Stimulated activated CD4-positive, alpha-beta T cell treated with anti-CD3 and anti-CD28 coated beads, Interleukin-15, amount 100 ng/mL, for 24 hours (primary cell): ENCODE measurements at regions not wholly inside any gene's neighbourhood (a gene's known extent, or its start where the extent isn't known, plus 50 kb on each side); places are given as distances from the start of the nearest gene placed in this dataset.

Experiments used
- DNase-seq: peaks from one replicate; pipeline ENCODE4 v3.0.0-alpha.2; 2020

- DNase-seq: no peak
These were observed 69.6 kb upstream of the FSTL4 start for GRCh38 chr5:133681896-133682295.

GRCh38 chr5:133680830-133681565 lies 68.7 kb upstream of the FSTL4 start:
- DNase-seq: no peak

DNA sequence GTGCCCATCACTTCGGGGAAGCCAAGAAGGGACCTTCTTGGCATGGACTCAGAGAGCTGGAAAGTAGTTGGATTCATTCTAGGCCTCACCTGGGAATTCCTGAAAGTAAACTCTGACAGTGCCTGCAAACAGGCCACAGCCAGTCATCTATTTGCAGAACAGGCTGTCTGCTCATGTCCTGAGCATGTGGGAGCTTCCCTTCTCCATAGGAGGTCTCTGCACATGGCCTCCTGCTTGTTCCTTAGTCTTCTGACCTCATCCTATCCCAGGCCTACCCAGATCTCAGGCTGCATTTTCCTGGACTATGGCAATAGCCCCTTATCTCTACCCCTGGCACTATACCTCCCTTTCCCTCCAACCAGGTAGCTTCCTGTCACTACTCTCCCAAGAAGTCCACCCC lies 67.2 kb upstream of the FSTL4 start:
- DNase-seq: no peak

DNA sequence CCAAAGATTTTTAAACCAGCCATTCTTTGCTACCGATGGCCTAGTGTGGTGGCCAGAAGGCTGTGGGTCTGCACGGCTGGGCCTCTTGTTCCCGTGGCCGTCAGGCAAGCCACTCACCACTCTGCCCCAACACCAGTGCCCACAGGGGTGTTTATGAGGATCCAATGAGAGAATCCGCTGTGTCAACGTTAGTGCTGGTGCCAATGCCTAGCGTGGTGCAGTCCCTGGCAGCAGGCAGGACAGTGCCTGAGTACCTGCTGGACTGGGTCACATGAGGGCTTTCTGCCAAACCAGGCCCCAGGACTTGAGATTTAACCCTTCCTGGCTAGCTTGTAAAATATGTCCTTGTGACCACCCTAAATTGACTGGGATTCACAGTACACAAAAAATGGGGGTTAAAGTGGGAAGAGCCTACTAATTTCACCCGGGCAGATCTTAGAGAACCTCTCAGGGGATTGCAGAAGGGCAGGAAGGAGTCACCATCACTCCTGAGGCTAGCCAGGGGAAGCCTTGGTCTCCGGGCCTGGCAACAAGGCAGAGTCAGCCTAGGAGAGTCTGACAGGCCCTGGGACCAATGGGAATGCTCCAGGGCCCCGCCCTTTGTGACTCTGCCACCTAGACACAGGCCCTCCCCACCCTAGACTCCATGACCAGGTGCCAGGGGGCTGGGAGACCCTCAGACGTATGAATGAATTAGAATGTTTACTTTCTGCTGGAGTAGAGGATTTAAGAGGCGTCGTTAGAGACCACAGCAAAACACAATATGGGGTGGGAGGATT lies 63.2 kb upstream of the FSTL4 start:
- DNase-seq: no peak

GRCh38 chr5:133670336-133670735 lies 58.0 kb upstream of the FSTL4 start:
- no peak for DNase-seq

GRCh38 chr5:133669472-133669871 lies 57.1 kb upstream of the FSTL4 start:
- DNase-seq: no peak

GRCh38 chr5:133668458-133668857 lies 56.1 kb upstream of the FSTL4 start:
- DNase-seq: no peak

DNA sequence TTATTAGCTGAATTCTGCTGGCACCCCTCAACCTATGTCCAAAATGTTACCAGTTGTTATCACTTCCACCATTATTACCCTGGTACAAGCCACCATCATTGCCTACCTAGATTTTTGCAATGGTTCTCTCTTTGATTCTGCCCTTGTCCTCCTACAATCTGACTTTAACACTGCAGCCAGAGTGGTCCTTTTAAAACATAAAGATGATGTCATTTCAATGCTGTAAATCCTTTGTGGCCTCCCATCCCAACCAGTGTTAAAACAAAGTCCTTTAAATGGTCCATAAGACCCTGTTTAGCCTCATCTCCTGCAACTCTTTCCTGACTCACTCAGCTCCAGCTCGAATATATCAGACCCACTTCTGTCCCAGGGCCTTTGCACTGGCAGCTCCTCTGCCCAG lies 54.9 kb upstream of the FSTL4 start:
- no peak for DNase-seq

DNA sequence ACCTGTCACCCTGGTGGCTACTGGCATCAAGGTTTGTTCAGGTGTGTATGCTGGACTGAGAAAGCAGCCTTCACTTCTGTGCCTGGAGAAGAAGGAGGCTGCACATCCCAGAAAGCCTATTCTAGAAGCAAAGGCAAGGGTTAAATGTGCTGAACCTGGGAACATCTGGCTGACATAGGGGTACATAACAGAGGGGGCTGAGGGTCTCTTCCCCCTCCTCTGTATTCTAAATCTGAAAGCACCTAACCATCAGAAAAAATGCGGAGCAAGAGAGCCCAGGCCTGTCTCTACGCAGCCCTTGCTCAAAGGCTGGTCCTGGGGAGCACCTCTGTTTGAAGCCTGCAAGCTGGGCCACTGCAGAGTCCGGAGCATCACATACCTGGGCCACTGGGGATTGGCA lies 53.2 kb upstream of the FSTL4 start:
- DNase-seq: no peak

GRCh38 chr5:133664422-133664821 lies 52.1 kb upstream of the FSTL4 start:
- DNase-seq: no peak

- DNase-seq: no peak
These were observed 51.2 kb upstream of the FSTL4 start for GRCh38 chr5:133663397-133664054.

DNA sequence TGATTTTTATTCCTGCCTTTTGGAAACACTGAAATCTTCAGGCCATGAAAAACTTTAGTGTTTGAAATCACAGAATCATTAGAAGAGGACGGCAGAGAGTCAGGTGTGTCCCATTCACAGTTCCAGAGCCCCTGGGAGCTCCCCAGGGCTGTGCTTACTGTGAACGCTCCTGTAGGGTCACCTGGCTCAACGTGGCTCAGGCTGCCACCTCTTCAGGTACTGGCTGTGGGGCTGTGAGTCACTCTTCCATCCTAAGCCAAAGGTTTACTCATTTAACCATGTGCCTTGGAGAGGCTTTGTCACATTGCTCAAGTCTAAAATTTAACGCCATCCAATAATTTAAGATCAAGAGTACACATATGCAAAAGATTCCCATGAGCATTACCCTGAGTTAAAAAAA lies 50.2 kb upstream of the FSTL4 start:
- DNase-seq: no peak
